Liver (tissue), 8 donors: ENCODE measurements at regions not wholly inside any gene's neighbourhood (a gene's known extent, or its start where the extent isn't known, plus 50 kb on each side); places are given as distances from the start of the nearest gene placed in this dataset.

Experiments used
- DNase-seq: peaks from one replicate; pipeline ENCODE4 v3.0.0-alpha.2; 2017; ENCODE audit warnings: low spot score
- H3K27ac ChIP-seq, 2 donors: one replicate each; pipeline ENCODE4 v1.7.0; 2013; ENCODE audit warnings: inconsistent platforms in 2 of 2, low read length in 2 of 2, control low read depth in 1 of 2, low read depth in 1 of 2, mild to moderate bottlenecking in 1 of 2
- H3K27me3 ChIP-seq, 4 donors: one replicate each; pipeline versions ENCODE4 v1.6.1 to v1.7.0; 2013; ENCODE audit warnings: low read length in 3 of 4, inconsistent platforms in 1 of 4, mild to moderate bottlenecking in 1 of 4, moderate library complexity in 1 of 4; ENCODE audit not compliant: control insufficient read depth in 4 of 4, insufficient read depth in 4 of 4
- H3K36me3 ChIP-seq, 4 donors: one replicate each; pipeline versions ENCODE4 v1.6.1 to v1.7.0; 2013; ENCODE audit warnings: low read length in 3 of 4, mild to moderate bottlenecking in 3 of 4, low read depth in 1 of 4, moderate library complexity in 1 of 4; ENCODE audit not compliant: control insufficient read depth in 4 of 4, insufficient read depth in 3 of 4
- H3K4me1 ChIP-seq, 4 donors: one replicate each; pipeline versions ENCODE4 v1.6.1 to v1.7.0; 2013; ENCODE audit warnings: low read length in 3 of 4, mild to moderate bottlenecking in 3 of 4, moderate library complexity in 1 of 4; ENCODE audit not compliant: control insufficient read depth in 4 of 4, insufficient read depth in 4 of 4
- H3K4me3 ChIP-seq, 3 donors: one replicate each; pipeline versions ENCODE4 v1.6.1 to v1.7.0; 2013; ENCODE audit warnings: low read length in 3 of 3, control low read depth in 1 of 3, low read depth in 1 of 3, mild to moderate bottlenecking in 1 of 3
- H3K9ac ChIP-seq, 2 donors: one replicate each; pipeline ENCODE4 v1.7.0; 2013; ENCODE audit warnings: low read length in 2 of 2, mild to moderate bottlenecking in 2 of 2, moderate library complexity in 2 of 2, control low read depth in 1 of 2, low read depth in 1 of 2
- H3K9me3 ChIP-seq, 4 donors: one replicate each; pipeline versions ENCODE4 v1.6.1 to v1.7.0; 2013; ENCODE audit warnings: low read length in 3 of 4; ENCODE audit not compliant: control insufficient read depth in 4 of 4
- ATF3 ChIP-seq: IDR thresholded peaks from 2 replicates; pipeline ENCODE4 v1.6.1; 2016; ENCODE audit warnings: antibody characterized with exemption
- EGR1 ChIP-seq, 2 donors: IDR thresholded peaks; 2 replicates each; pipeline ENCODE4 v1.6.1; 2016 to 2018; ENCODE audit warnings: antibody characterized with exemption in 2 of 2, low read depth in 2 of 2
- FOXA1 ChIP-seq: IDR thresholded peaks from 2 replicates; pipeline ENCODE4 v1.6.1; 2016; ENCODE audit warnings: antibody characterized with exemption
- FOXA2 ChIP-seq: IDR thresholded peaks from 2 replicates; pipeline ENCODE4 v1.6.1; 2016; ENCODE audit warnings: antibody characterized with exemption
- GABPA ChIP-seq, 2 donors: IDR thresholded peaks in 1 of 2; conservative IDR thresholded peaks in 1 of 2; 2 replicates each; pipeline ENCODE4 v1.6.1; 2016; ENCODE audit warnings: antibody characterized with exemption in 2 of 2, mild to moderate bottlenecking in 1 of 2, moderate library complexity in 1 of 2
- HNF4A ChIP-seq, 2 donors: conservative IDR thresholded peaks; 2 replicates each; pipeline ENCODE4 v1.6.1; 2016; ENCODE audit warnings: antibody characterized with exemption in 2 of 2, mild to moderate bottlenecking in 2 of 2
- HNF4G ChIP-seq: IDR thresholded peaks from 2 replicates; pipeline ENCODE4 v1.6.1; 2016; ENCODE audit warnings: antibody characterized with exemption
- JUND ChIP-seq, 2 donors: IDR thresholded peaks; 2 replicates each; pipeline ENCODE4 v1.6.1; 2016; ENCODE audit warnings: antibody characterized with exemption in 2 of 2
- NR2F2 ChIP-seq: IDR thresholded peaks from 2 replicates; pipeline ENCODE4 v1.6.1; 2016; ENCODE audit warnings: antibody characterized with exemption
- RAD21 ChIP-seq, 2 donors: IDR thresholded peaks; 2 replicates each; pipeline ENCODE4 v1.6.1; 2016; ENCODE audit warnings: antibody characterized with exemption in 2 of 2, mild to moderate bottlenecking in 2 of 2
- REST ChIP-seq: IDR thresholded peaks from 2 replicates; pipeline ENCODE4 v1.6.1; 2016; ENCODE audit warnings: antibody characterized with exemption, mild to moderate bottlenecking
- RXRA ChIP-seq, 2 donors: IDR thresholded peaks; 2 replicates each; pipeline ENCODE4 v1.6.1; 2017 to 2018; ENCODE audit warnings: antibody characterized with exemption in 2 of 2, mild to moderate bottlenecking in 1 of 2
- ZBTB33 ChIP-seq: IDR thresholded peaks from 2 replicates; pipeline ENCODE4 v1.6.1; 2016; ENCODE audit warnings: antibody characterized with exemption
- WGBS: extraction: QIAGEN DNeasy Blood & Tissue Kit; methylation state at CpG from one replicate; pipeline ENCODE4 v1.1.7; 2013; 5-methylcytosine and 5-hydroxymethylcytosine counted together
- TF ChIP-seq, protein P1 (sequence below): fragments of 150-350 bp; IDR thresholded peaks from 2 replicates; pipeline ENCODE4 v1.5.1; 2017; ENCODE audit warnings: improper control_type of control experiment, low read depth, low read length; ENCODE audit not compliant: missing input control
- TF ChIP-seq, protein P2 (sequence below): IDR thresholded peaks from 2 replicates; pipeline ENCODE4 v1.6.1; 2016; ENCODE audit warnings: antibody characterized with exemption
- donor health status: healthy.
- donor health status: healthy.
- donor health status: healthy.
- donor health status: healthy.
- donor health status: healthy.

DNA sequence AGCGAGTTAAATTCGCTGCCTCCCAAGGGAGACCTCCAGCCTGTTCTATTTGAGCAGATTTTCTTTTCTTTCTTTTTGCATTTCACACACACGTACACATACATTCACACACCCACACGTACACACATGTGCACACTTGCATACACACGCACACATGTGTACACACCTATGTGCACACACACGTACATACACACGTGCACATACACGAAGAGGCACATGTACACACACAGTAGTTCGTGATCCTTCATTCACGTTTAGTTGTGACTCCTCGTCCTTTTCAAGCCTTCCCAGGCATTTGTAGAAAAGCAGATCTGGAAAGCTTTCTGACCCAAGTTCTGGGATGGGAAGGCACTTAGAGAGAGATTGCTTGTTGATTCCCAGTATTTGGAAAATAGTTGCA lies 290.8 kb upstream of the COBL start:
- no peaks in the 10 kb centered on the region for H3K36me3 ChIP-seq
- WGBS: 75% methylated on average over 11 of the region's 11 CpGs
- H3K9me3 ChIP-seq: no peaks in the 10 kb centered on the region
- no peak overlapping the region for H3K27ac ChIP-seq
- no peak overlapping the region for H3K9ac ChIP-seq
- H3K27me3 ChIP-seq: no peaks in the 10 kb centered on the region
- no peak for DNase-seq
- no peaks in the 10 kb centered on the region for H3K4me1 ChIP-seq
- H3K4me3 ChIP-seq: no peak overlapping the region
- TF ChIP-seq RXRA (IDR thresholded peaks at IDR 0.05) (no peak), RAD21 (IDR thresholded peaks at IDR 0.05) (no peak), JUND (IDR thresholded peaks at IDR 0.05) (no peak), FOXA1 (no peak), REST (no peak), EGR1 (IDR thresholded peaks at IDR 0.05; ENCODE audit: low read depth in 2 of 2) (no peak), FOXA2 (no peak), HNF4A (conservative IDR thresholded peaks at IDR 0.05) (no peak), ZBTB33 (no peak), ATF3 (no peak), NR2F2 (no peak), HNF4G (no peak), GABPA (IDR thresholded peaks at IDR 0.05 in 1 of 2, conservative IDR thresholded peaks at IDR 0.05 in 1 of 2) (no peak)
- TF ChIP-seq, protein P1, sequence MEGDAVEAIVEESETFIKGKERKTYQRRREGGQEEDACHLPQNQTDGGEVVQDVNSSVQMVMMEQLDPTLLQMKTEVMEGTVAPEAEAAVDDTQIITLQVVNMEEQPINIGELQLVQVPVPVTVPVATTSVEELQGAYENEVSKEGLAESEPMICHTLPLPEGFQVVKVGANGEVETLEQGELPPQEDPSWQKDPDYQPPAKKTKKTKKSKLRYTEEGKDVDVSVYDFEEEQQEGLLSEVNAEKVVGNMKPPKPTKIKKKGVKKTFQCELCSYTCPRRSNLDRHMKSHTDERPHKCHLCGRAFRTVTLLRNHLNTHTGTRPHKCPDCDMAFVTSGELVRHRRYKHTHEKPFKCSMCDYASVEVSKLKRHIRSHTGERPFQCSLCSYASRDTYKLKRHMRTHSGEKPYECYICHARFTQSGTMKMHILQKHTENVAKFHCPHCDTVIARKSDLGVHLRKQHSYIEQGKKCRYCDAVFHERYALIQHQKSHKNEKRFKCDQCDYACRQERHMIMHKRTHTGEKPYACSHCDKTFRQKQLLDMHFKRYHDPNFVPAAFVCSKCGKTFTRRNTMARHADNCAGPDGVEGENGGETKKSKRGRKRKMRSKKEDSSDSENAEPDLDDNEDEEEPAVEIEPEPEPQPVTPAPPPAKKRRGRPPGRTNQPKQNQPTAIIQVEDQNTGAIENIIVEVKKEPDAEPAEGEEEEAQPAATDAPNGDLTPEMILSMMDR: no peak
- TF ChIP-seq, protein P2, sequence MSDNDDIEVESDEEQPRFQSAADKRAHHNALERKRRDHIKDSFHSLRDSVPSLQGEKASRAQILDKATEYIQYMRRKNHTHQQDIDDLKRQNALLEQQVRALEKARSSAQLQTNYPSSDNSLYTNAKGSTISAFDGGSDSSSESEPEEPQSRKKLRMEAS: no peak

DNA sequence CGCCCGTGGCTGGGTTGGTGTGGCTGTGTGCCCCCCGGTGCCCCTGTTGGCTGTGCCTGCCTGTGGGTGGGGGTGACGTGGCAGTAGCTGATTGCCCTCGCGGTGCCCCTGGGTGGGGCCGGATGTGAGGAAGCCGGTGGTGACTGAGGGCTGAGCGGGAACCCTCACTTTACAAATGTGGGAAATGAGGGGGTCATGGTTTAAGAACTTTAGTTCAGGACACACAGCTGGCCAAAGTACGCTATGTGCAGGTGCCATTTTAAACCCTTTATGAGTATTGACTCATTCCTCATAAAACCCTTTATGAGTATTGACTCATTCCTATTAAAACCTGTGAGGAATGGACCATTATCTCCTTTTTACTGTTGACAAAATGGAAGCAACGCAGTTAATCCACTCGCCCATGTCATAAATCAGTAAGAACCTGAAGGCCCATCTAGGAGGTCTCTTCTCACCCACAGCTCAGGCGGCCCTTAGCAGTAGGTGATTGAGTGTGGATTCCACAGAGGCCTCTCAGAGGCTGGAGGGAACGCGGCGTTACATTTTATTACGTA lies 290.1 kb upstream of the COBL start:
- no peak overlapping the region for H3K9ac ChIP-seq
- 75% methylated on average over 17 of the region's 17 CpGs for whole genome bisulfite sequencing

More for the DNA sequence above, 290.1 kb upstream of the COBL start:
- no peak overlapping the region for H3K27ac ChIP-seq
- no peaks in the 10 kb centered on the region for H3K27me3 ChIP-seq
- no peaks in the 10 kb centered on the region for H3K9me3 ChIP-seq
- H3K4me3 ChIP-seq: no peak overlapping the region
- H3K4me1 ChIP-seq: no peaks in the 10 kb centered on the region
- TF ChIP-seq HNF4G: no peak
- H3K36me3 ChIP-seq: no peaks in the 10 kb centered on the region
- DNase-seq: no peak
